Tibial nerve (tissue), 4 donors: ENCODE measurements at regions not wholly inside any gene's neighbourhood (a gene's known extent, or its start where the extent isn't known, plus 50 kb on each side); places are given as distances from the start of the nearest gene placed in this dataset.

Source experiments
- EP300 ChIP-seq, 2 donors: sonication (generic); formaldehyde crosslinking; IDR thresholded peaks; one replicate each; pipeline ENCODE4 v1.6.1; 2017; ENCODE audit warnings: antibody characterized with exemption in 2 of 2, mild to moderate bottlenecking in 1 of 2
- POLR2A ChIP-seq, 2 donors: fragments of 450-650 bp; IDR thresholded peaks; one replicate each; pipeline ENCODE4 v1.6.1; 2017; ENCODE audit warnings: antibody characterized with exemption in 2 of 2, mild to moderate bottlenecking in 2 of 2, moderate library complexity in 2 of 2
- TF ChIP-seq, protein P1 (sequence below), 5 experiments: fragments of 200-600 bp in 3 of 5; fragments of 450-650 bp in 2 of 5; sonication (generic) in 3 of 5; IDR thresholded peaks; one replicate each; pipeline ENCODE4 v1.5.1; 2016 to 2019; ENCODE audit warnings: antibody characterized with exemption in 5 of 5, mild to moderate bottlenecking in 3 of 5, moderate library complexity in 2 of 5

DNA sequence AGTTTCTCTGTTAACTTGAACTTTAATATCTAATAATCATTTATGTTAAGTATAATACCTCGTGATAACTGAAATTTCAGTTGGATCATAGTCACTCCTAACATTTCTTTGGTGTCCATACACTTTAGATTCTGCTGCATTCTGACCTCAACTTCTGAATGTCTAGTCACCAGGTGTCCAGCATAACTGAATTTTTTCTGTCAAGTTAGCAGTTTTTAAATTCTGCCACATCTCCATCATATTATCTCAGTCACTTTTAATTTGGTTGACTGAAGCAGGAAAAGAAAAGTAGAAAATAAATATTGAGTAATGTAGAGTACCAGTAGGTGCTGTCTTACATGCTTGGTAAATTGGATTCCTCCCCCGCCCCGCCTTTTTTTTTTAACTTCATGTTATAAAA is 128.6 kb downstream of the TANC2 start:
- no peak for TF ChIP-seq POLR2A (IDR thresholded peaks at IDR 0.05)
- TF ChIP-seq, protein P1, sequence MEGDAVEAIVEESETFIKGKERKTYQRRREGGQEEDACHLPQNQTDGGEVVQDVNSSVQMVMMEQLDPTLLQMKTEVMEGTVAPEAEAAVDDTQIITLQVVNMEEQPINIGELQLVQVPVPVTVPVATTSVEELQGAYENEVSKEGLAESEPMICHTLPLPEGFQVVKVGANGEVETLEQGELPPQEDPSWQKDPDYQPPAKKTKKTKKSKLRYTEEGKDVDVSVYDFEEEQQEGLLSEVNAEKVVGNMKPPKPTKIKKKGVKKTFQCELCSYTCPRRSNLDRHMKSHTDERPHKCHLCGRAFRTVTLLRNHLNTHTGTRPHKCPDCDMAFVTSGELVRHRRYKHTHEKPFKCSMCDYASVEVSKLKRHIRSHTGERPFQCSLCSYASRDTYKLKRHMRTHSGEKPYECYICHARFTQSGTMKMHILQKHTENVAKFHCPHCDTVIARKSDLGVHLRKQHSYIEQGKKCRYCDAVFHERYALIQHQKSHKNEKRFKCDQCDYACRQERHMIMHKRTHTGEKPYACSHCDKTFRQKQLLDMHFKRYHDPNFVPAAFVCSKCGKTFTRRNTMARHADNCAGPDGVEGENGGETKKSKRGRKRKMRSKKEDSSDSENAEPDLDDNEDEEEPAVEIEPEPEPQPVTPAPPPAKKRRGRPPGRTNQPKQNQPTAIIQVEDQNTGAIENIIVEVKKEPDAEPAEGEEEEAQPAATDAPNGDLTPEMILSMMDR (IDR thresholded peaks at IDR 0.05): no peak
- no peak for TF ChIP-seq EP300 (IDR thresholded peaks at IDR 0.05)
